Esophagus squamous epithelium (tissue), 5 donors: ENCODE measurements at regions not wholly inside any gene's neighbourhood (a gene's known extent, or its start where the extent isn't known, plus 50 kb on each side); places are given as distances from the start of the nearest gene placed in this dataset.

Experiments used
- DNase-seq: peaks from one replicate; lab custom pipeline; 2025; lab: John Stamatoyannopoulos, UW
- H3K27ac ChIP-seq, 4 donors: fragments of 200-600 bp; sonication (generic); one replicate each; pipeline ENCODE4 v1.5.1; 2016 to 2019; ENCODE audit warnings: mild to moderate bottlenecking in 1 of 4
- H3K27me3 ChIP-seq, 4 donors: fragments of 200-600 bp; sonication (generic); 1 replicate in 3 of 4; 2 replicates in 1 of 4; pipeline versions ENCODE4 v1.5.1 to v1.6.0; 2017 to 2021; ENCODE audit warnings: antibody characterized with exemption in 1 of 4
- H3K36me3 ChIP-seq, 3 donors: fragments of 200-600 bp; sonication (generic); one replicate each; pipeline ENCODE4 v1.5.1; 2016 to 2019
- H3K4me1 ChIP-seq, 3 donors: fragments of 200-600 bp; sonication (generic); one replicate each; pipeline ENCODE4 v1.5.1; 2017 to 2019
- H3K4me3 ChIP-seq, 4 donors: fragments of 200-600 bp; sonication (generic); 1 replicate in 3 of 4; 2 replicates in 1 of 4; pipeline ENCODE4 v1.5.1; 2016 to 2019; ENCODE audit warnings: mild to moderate bottlenecking in 2 of 4, moderate library complexity in 1 of 4
- H3K9me3 ChIP-seq, 3 donors: fragments of 200-600 bp; sonication (generic); one replicate each; pipeline ENCODE4 v1.5.1; 2016 to 2019
- CTCF ChIP-seq, 6 experiments: fragments of 450-650 bp in 4 of 6; fragments of 200-600 bp in 2 of 6; sonication (generic) in 2 of 6; IDR thresholded peaks; one replicate each; pipeline ENCODE4 v1.5.1; 2016 to 2019; ENCODE audit warnings: antibody characterized with exemption in 6 of 6, mild to moderate bottlenecking in 4 of 6, moderate library complexity in 4 of 6
- POLR2A ChIP-seq, 4 donors: fragments of 450-650 bp; IDR thresholded peaks; one replicate each; pipeline ENCODE4 v1.6.1; 2017; ENCODE audit warnings: antibody characterized with exemption in 4 of 4, mild to moderate bottlenecking in 4 of 4, moderate library complexity in 3 of 4
- WGBS, 2 donors: methylation state at CpG; one replicate each; pipeline ENCODE4 v1.1.5; 2018; 5-methylcytosine and 5-hydroxymethylcytosine counted together
- intact Hi-C: fragments of 100-400 bp; cut with DNase I; formaldehyde crosslinking; loops from one replicate; pipeline ENCODE4 v1.15.0; 2022
- donor health status: DM: yes; HTN: yes; CAD: no.

- intact Hi-C loops: no loop called here
Observed at GRCh38 chr2:199199797-199200196, 257.9 kb downstream of the SATB2 start.

DNA sequence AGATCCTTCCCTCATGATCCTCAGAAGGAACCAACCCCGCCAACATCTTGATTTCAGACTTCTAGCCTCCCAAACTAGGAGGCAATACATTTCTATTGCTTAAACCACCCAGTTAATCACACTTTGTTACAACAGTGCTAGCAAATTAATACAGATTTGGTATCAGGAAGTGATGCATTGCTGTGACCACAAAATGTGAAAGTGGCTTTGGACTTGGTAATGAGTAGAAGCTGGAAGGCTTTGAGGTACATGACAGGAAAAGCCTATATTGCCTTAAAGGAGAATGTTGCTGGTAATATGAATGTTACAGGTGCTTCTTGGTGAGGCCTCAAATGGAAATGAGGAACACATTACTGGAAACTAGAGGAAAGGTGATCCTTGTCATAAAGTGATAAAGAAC, 260.3 kb downstream of the SATB2 start:
- WGBS, 2 donors: 50% methylated on average over 1 of the region's 1 CpG; no CpG with 5 or more reads in 1 of the 2 donors
- TF ChIP-seq POLR2A (IDR thresholded peaks at IDR 0.05) (no peak), CTCF (IDR thresholded peaks at IDR 0.05) (no peak)

More at GRCh38 chr2:199199797-199200196, 257.9 kb downstream of the SATB2 start:
- Histone ChIP-seq H3K4me1 (no peaks in the 10 kb centered on the region), H3K9me3 (no peaks in the 10 kb centered on the region), H3K36me3 (no peaks in the 10 kb centered on the region), H3K27ac (no peak overlapping the region), H3K4me3 (no peak overlapping the region), H3K27me3 (no peaks in the 10 kb centered on the region)
- 93 to 100% methylated on average over 1 of the region's 1 CpG for WGBS, 2 donors
- no peak for TF ChIP-seq POLR2A (IDR thresholded peaks at IDR 0.05)
- TF ChIP-seq CTCF (IDR thresholded peaks at IDR 0.05): no peak
- DNase-seq: no peak

DNA sequence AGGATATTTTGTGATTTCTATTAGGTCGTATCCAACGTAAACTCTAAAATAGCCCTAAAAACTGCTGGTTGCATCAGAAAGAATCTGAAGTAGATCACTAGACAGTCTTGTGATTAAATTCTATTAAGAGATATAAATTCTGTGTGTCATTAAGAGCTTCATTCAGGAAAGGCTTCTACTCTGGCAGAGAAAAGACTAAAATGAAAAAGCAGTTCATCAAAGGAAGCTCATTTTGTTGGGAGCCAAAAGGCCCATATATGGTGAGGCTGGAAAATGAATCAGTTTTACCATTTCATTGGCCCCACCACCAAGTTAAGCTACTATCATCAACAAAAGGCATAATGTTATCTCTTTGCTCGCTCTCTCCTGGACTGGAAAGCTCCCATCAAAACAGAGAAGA, 261.1 kb downstream of the SATB2 start:
- TF ChIP-seq CTCF (IDR thresholded peaks at IDR 0.05): no peak
- no peak for DNase-seq
- Histone ChIP-seq H3K27me3 (no peaks in the 10 kb centered on the region), H3K9me3 (no peaks in the 10 kb centered on the region), H3K4me3 (no peak overlapping the region), H3K36me3 (no peaks in the 10 kb centered on the region), H3K27ac (no peak overlapping the region), H3K4me1 (no peaks in the 10 kb centered on the region)
- intact Hi-C loops: no loop called here
- 63 to 78% methylated on average over 3 of the region's 3 CpGs for WGBS, 2 donors

More for the DNA sequence above, 260.3 kb downstream of the SATB2 start:
- no peak overlapping the region for H3K27ac ChIP-seq
- no peaks in the 10 kb centered on the region for H3K4me1 ChIP-seq
- DNase-seq: no peak
- intact Hi-C loops: no loop called here
- no peaks in the 10 kb centered on the region for H3K36me3 ChIP-seq
- H3K27me3 ChIP-seq: no peaks in the 10 kb centered on the region
- no peak overlapping the region for H3K4me3 ChIP-seq
- H3K9me3 ChIP-seq: no peaks in the 10 kb centered on the region

DNA sequence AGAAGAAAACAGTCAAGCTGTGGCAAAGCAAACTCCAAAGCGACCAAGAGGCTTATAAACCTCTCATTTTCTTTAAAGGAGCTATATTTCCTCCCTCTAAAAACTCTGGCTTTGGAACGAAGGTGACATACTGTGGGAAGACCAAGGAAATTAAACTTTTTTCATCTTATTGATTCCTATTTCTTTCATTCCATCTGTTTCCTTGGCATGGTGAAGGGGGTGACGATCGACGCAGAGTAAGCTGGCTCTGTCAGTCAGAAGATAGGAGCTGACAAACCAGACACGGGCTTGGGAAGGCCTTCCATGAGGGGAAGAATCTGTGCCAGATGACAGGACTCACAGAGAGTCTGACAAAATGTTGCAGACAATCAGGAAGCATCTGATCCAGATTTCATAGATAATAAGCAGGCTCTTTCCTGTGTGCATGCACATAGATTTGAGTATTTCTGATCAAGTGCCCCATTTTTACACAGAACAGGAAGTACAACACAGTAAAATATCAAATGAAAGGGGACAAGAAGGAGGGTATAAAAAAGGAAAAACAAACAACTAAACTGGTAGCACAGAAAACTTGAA, 261.7 kb downstream of the SATB2 start:
- DNase-seq: no peak
- Histone ChIP-seq H3K4me1 (no peaks in the 10 kb centered on the region), H3K27ac (no peak overlapping the region), H3K9me3 (no peaks in the 10 kb centered on the region), H3K36me3 (no peaks in the 10 kb centered on the region), H3K4me3 (no peak overlapping the region), H3K27me3 (no peaks in the 10 kb centered on the region)
- 59 to 77% methylated on average over 6 of the region's 6 CpGs for WGBS, 2 donors
- no peak for TF ChIP-seq CTCF (IDR thresholded peaks at IDR 0.05)
- no peak for TF ChIP-seq POLR2A (IDR thresholded peaks at IDR 0.05)
- intact Hi-C loops: no loop called here

- WGBS, 2 donors: 56 to 57% methylated on average over 7 to 8 of the region's 8 CpGs
Observed at GRCh38 chr2:199191461-199191860, 266.3 kb downstream of the SATB2 start.

More at GRCh38 chr2:199191461-199191860, 266.3 kb downstream of the SATB2 start:
- no peaks in the 10 kb centered on the region for H3K27me3 ChIP-seq
- no peaks in the 10 kb centered on the region for H3K9me3 ChIP-seq
- intact Hi-C loops: no loop called here
- H3K4me1 ChIP-seq: no peaks in the 10 kb centered on the region
- H3K36me3 ChIP-seq: no peaks in the 10 kb centered on the region
- TF ChIP-seq CTCF (IDR thresholded peaks at IDR 0.05) (no peak), POLR2A (IDR thresholded peaks at IDR 0.05) (no peak)
- no peak overlapping the region for H3K4me3 ChIP-seq
- no peak for DNase-seq
- H3K27ac ChIP-seq: no peak overlapping the region
